Suprapubic skin (tissue), 4 donors: ENCODE measurements at regions not wholly inside any gene's neighbourhood (a gene's known extent, or its start where the extent isn't known, plus 50 kb on each side); places are given as distances from the start of the nearest gene placed in this dataset.

ENCODE experiments used
- DNase-seq, 2 donors: peaks; one replicate each; pipeline ENCODE4 v3.0.0-alpha.2; 2019; ENCODE audit warnings: low spot score in 2 of 2
- H3K27ac ChIP-seq: fragments of 200-600 bp; sonication (generic); one replicate; pipeline ENCODE4 v1.5.1; 2019
- H3K27me3 ChIP-seq: fragments of 200-600 bp; sonication (generic); one replicate; pipeline ENCODE4 v1.5.1; 2019
- H3K36me3 ChIP-seq: fragments of 200-600 bp; sonication (generic); one replicate; pipeline ENCODE4 v1.5.1; 2019
- H3K4me1 ChIP-seq: fragments of 200-600 bp; sonication (generic); one replicate; pipeline ENCODE4 v1.5.1; 2019
- H3K4me3 ChIP-seq: fragments of 200-600 bp; sonication (generic); one replicate; pipeline ENCODE4 v1.5.1; 2019; ENCODE audit warnings: mild to moderate bottlenecking
- H3K9me3 ChIP-seq: fragments of 200-600 bp; sonication (generic); one replicate; pipeline ENCODE4 v1.5.1; 2019
- EP300 ChIP-seq: sonication (generic); formaldehyde crosslinking; IDR thresholded peaks from one replicate; pipeline ENCODE4 v1.6.1; 2017; ENCODE audit warnings: antibody characterized with exemption
- POLR2A ChIP-seq, 2 donors: fragments of 450-650 bp; IDR thresholded peaks; one replicate each; pipeline ENCODE4 v1.6.1; 2017; ENCODE audit warnings: antibody characterized with exemption in 2 of 2, mild to moderate bottlenecking in 2 of 2, moderate library complexity in 2 of 2
- POLR2AphosphoS5 ChIP-seq, 3 donors: sonication (generic); formaldehyde crosslinking; IDR thresholded peaks; one replicate each; pipeline ENCODE4 v1.6.1; 2017; ENCODE audit warnings: antibody characterized with exemption in 3 of 3
- WGBS: methylation state at CpG from one replicate; pipeline ENCODE4 v1.1.5; 2018; 5-methylcytosine and 5-hydroxymethylcytosine counted together
- TF ChIP-seq, protein P1 (sequence below), 2 donors: fragments of 200-600 bp in 1 of 2; fragments of 450-650 bp in 1 of 2; sonication (generic) in 1 of 2; IDR thresholded peaks; one replicate each; pipeline ENCODE4 v1.5.1; 2016 to 2019; ENCODE audit warnings: antibody characterized with exemption in 2 of 2, mild to moderate bottlenecking in 1 of 2, moderate library complexity in 1 of 2

DNA sequence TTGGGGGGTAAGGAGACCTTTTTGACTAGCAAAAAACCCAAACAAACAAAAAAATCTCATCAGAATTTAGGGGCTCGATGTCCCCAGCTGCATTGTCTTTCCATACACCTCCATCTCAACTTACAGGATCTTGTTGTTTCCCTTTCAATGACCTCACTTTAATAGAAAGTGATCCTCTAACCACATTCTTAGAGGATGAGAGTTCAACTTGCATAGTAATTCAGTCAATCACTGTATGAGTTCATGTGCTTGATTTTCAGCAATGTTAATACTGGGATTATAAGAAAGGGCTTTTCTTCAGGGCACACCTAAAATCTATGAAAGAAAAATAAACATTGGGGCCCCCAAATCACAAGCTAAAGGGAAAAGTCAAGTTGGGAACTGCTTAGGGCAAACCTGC is 1512.0 kb downstream of the SLITRK1 start:
- no peaks in the 10 kb centered on the region for H3K36me3 ChIP-seq
- no peak overlapping the region for H3K4me3 ChIP-seq
- TF ChIP-seq POLR2AphosphoS5 (IDR thresholded peaks at IDR 0.05), result no peak
- no peak for TF ChIP-seq POLR2A (IDR thresholded peaks at IDR 0.05)
- TF ChIP-seq, protein P1, sequence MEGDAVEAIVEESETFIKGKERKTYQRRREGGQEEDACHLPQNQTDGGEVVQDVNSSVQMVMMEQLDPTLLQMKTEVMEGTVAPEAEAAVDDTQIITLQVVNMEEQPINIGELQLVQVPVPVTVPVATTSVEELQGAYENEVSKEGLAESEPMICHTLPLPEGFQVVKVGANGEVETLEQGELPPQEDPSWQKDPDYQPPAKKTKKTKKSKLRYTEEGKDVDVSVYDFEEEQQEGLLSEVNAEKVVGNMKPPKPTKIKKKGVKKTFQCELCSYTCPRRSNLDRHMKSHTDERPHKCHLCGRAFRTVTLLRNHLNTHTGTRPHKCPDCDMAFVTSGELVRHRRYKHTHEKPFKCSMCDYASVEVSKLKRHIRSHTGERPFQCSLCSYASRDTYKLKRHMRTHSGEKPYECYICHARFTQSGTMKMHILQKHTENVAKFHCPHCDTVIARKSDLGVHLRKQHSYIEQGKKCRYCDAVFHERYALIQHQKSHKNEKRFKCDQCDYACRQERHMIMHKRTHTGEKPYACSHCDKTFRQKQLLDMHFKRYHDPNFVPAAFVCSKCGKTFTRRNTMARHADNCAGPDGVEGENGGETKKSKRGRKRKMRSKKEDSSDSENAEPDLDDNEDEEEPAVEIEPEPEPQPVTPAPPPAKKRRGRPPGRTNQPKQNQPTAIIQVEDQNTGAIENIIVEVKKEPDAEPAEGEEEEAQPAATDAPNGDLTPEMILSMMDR (IDR thresholded peaks at IDR 0.05), result no peak
- TF ChIP-seq EP300, result no peak
- WGBS, result 88% methylated on average over 1 of the region's 1 CpG
- H3K27me3 ChIP-seq, result no peaks in the 10 kb centered on the region
- DNase-seq, result no peak
- H3K4me1 ChIP-seq, result no peaks in the 10 kb centered on the region
- no peaks in the 10 kb centered on the region for H3K9me3 ChIP-seq
- H3K27ac ChIP-seq, result no peak overlapping the region

DNA sequence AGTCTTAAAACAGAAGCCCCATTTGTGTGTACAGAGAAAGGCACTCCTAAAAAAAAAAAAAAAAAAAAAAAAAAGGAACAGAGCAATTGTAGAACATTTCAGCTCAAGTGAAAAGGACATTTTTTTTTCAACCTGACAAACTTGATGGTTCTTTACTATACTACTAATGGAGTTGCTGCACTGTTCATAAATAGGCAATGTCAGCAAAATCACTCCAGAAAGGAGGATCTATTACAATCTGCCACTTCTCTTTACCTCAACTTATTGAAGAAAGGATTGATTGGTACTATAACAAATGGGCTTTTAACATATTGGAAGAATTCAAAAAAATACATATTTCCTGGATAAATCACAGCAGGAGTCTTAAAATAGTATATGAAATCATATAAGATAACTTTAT is 1517.7 kb downstream of the SLITRK1 start:
- DNase-seq, result no peak
- no peaks in the 10 kb centered on the region for H3K27me3 ChIP-seq
- H3K4me1 ChIP-seq, result no peaks in the 10 kb centered on the region
- no peak overlapping the region for H3K27ac ChIP-seq
- H3K36me3 ChIP-seq, result no peaks in the 10 kb centered on the region
- H3K9me3 ChIP-seq, result no peaks in the 10 kb centered on the region
- TF ChIP-seq EP300 (no peak), POLR2AphosphoS5 (IDR thresholded peaks at IDR 0.05) (no peak), POLR2A (IDR thresholded peaks at IDR 0.05) (no peak)
- TF ChIP-seq, protein P1 (IDR thresholded peaks at IDR 0.05), result no peak
- no peak overlapping the region for H3K4me3 ChIP-seq

DNA sequence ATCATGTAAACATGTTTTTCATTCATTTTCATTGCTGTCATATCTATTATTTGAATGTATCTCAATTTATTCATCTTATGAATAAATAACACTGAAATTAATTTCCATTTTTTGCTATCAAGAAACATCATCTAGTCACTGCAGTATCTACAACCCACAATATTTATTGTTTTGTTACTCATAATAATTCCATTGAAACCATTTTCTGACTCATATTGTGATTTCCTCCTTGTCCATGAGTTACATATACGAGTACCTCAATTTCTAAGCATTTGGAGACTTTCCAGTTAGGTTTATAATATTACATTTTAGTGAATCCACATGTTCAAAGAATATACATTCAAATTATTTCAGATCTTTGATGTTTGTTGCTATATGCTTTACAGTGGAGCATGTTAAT is 1524.0 kb downstream of the SLITRK1 start:
- 41% methylated on average over 1 of the region's 1 CpG for WGBS
- Histone ChIP-seq H3K4me3 (no peak overlapping the region), H3K9me3 (no peaks in the 10 kb centered on the region), H3K27me3 (no peaks in the 10 kb centered on the region), H3K4me1 (no peaks in the 10 kb centered on the region), H3K36me3 (no peaks in the 10 kb centered on the region), H3K27ac (no peak overlapping the region)
- TF ChIP-seq, protein P1 (IDR thresholded peaks at IDR 0.05), result no peak
- no peak for TF ChIP-seq EP300
- no peak for TF ChIP-seq POLR2A (IDR thresholded peaks at IDR 0.05)
- TF ChIP-seq POLR2AphosphoS5 (IDR thresholded peaks at IDR 0.05), result no peak
- no peak for DNase-seq

DNA sequence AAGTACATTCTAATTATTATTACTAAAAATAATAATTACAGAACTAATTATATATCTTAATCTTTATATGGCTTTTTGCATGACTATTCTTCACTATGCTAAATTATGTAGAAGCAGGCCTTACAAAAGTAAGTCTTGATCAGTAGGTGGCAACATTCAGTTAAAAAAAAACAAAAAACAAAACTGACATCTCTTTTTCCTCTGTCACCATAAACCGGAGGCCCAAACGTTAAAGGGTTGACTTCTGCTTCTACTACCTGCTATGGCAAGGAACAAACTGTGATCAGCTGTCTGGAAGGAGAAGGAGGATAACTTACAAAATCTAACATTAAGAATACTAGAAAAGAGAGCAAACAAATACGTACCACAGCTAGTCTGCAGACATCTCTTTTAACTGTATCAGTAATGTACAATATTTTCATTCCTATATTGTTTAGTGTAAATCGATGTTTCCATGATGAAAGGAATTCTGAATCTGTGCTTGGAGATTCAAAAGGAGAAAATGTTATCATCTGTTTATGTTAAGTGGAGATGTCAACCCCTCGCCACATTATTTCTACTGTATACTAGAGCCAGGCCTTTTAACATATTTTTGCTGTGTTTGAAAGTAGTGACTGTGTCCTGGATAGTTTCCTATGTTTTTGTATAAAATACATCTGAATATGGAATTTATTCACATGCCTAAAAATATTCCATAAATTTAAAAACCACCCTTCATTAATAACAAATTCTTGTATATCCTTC is 1525.4 kb downstream of the SLITRK1 start:
- Histone ChIP-seq H3K36me3 (no peaks in the 10 kb centered on the region), H3K27me3 (no peaks in the 10 kb centered on the region), H3K4me1 (no peaks in the 10 kb centered on the region), H3K9me3 (no peaks in the 10 kb centered on the region), H3K4me3 (no peak overlapping the region), H3K27ac (no peak overlapping the region)
- 53% methylated on average over 5 of the region's 5 CpGs for WGBS
- DNase-seq, result no peak
- TF ChIP-seq, protein P1 (IDR thresholded peaks at IDR 0.05), result no peak
- no peak for TF ChIP-seq POLR2AphosphoS5 (IDR thresholded peaks at IDR 0.05)
- TF ChIP-seq EP300, result no peak
- TF ChIP-seq POLR2A (IDR thresholded peaks at IDR 0.05), result no peak

DNA sequence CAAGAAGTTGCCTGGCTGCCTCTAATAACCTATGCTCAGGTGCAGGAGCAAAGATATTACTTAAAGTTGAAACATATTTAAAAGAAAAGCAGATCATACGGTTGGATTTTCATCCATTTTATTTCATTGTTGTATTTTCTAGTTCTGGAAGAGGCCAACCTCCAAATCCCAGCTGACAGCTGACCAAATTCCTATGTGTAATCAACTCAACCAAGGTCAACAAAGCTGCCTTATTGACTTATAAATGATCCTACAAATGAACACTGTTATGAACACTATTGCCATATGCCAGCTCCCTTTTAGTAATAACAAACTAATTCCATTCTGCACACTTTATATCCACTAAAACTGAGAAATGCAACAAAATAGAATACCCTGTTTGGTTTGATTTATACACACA is 1537.4 kb downstream of the SLITRK1 start:
- H3K27me3 ChIP-seq, result no peaks in the 10 kb centered on the region
- H3K4me1 ChIP-seq, result no peaks in the 10 kb centered on the region
- TF ChIP-seq EP300 (no peak), POLR2AphosphoS5 (IDR thresholded peaks at IDR 0.05) (no peak), POLR2A (IDR thresholded peaks at IDR 0.05) (no peak)
- TF ChIP-seq, protein P1 (IDR thresholded peaks at IDR 0.05), result no peak
- H3K27ac ChIP-seq, result no peak overlapping the region
- H3K9me3 ChIP-seq, result no peaks in the 10 kb centered on the region
- no peak overlapping the region for H3K4me3 ChIP-seq
- 65% methylated on average over 1 of the region's 1 CpG for WGBS
- DNase-seq, result no peak
- H3K36me3 ChIP-seq, result no peaks in the 10 kb centered on the region
